Frontal cortex (tissue), 3 donors: ENCODE measurements at regions not wholly inside any gene's neighbourhood (a gene's known extent, or its start where the extent isn't known, plus 50 kb on each side); places are given as distances from the start of the nearest gene placed in this dataset.

Experiments used
- DNase-seq, 2 donors: peaks; one replicate each; pipeline ENCODE4 v3.0.0; 2012; ENCODE audit warnings: low spot score in 2 of 2
- FAIRE-seq: peaks from 2 replicates; lab custom pipeline; 2012; peaks lifted over from hg19 to GRCh38; lab: Jason Lieb, UNC
- donor health status: control.
- donor health status: control.
- donor health status: control.

GRCh38 chr12:90899456-90900182 lies 55.4 kb downstream of the CCER1 start:
- FAIRE-seq (no peak), DNase-seq (no peak)

DNA sequence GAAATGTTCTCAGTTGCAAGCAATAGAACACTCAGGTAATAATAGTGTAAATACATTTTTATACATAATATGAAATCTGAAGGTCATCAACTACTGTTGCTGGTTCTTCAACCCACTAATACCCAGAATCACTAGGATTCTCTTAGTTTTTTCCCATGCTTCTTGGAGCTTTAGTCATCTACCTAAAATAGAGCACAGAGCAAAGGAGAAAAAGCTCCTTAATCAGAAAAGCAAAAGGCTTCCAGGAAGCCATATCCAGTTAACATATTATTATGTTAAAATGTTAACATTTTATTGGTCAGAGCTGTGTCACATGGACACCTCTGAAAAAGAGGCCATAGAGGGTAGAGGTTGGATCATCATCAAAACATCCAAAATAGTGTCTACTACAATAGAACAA lies 57.0 kb downstream of the CCER1 start:
- FAIRE-seq (no peak), DNase-seq (no peak)

- DNase-seq (no peak), FAIRE-seq (no peak)
Observed at GRCh38 chr12:90897316-90897715, 57.7 kb downstream of the CCER1 start.

GRCh38 chr12:90896821-90897220 lies 58.2 kb downstream of the CCER1 start:
- no peak for FAIRE-seq
- DNase-seq = no peak

DNA sequence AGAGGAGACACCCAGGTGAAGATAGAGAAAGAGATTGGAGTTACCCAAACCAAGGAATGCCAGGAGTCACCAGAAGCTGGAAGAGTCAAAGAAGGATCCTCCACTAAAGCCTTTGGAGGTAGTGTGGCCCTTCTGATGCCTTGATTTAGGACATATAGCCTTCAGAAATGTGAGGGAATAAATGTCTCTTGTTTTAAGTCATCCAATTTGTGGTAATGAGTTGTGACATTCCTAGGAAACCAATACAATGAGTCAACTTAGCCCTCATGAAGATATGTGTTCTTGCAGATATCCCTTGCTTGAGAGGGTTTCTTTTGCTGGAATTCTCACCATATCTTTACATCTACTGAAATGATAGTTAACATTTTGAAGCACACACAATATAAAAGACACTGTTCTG lies 58.8 kb downstream of the CCER1 start:
- FAIRE-seq (no peak), DNase-seq (no peak)

DNA sequence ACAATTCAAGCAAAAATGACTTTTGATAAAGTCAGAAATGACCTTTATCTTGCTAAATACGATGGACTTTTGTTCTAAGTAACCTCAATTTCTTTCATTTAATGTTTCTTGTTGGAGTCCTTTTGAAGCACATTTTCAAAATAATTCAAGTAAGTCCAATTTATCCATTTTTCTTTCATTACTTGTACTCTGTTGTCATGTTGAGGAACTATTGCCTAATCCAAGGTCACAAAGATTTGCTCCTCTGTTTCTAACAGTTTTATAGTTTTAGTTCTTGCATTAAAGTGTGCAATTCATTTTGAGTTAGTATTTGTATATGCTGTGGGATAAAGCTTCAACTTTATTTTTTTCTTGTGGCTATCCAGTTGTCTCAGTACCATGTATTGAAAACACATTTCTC lies 66.7 kb downstream of the CCER1 start:
- DNase-seq (no peak), FAIRE-seq (no peak)

GRCh38 chr12:90883456-90883855 lies 71.5 kb downstream of the CCER1 start:
- DNase-seq (no peak), FAIRE-seq (no peak)

DNA sequence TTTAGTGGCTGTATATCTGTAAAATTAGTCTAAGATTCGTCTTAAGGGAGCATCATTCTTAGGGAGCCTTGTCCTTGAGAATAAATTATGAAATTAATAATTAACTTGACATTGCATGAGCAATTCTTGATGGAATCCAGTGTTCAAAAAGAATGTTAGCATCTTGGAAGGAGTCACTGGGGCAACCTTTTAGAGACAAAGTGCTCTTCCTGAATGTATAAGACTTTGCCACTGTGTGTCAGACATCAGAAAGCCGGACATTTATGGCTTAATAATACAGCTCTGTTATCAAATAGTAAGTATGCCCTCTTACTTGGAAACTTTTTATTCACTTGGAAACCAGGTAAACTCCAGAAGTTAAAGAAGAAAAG lies 83.3 kb downstream of the CCER1 start:
- FAIRE-seq = no peak

DNA sequence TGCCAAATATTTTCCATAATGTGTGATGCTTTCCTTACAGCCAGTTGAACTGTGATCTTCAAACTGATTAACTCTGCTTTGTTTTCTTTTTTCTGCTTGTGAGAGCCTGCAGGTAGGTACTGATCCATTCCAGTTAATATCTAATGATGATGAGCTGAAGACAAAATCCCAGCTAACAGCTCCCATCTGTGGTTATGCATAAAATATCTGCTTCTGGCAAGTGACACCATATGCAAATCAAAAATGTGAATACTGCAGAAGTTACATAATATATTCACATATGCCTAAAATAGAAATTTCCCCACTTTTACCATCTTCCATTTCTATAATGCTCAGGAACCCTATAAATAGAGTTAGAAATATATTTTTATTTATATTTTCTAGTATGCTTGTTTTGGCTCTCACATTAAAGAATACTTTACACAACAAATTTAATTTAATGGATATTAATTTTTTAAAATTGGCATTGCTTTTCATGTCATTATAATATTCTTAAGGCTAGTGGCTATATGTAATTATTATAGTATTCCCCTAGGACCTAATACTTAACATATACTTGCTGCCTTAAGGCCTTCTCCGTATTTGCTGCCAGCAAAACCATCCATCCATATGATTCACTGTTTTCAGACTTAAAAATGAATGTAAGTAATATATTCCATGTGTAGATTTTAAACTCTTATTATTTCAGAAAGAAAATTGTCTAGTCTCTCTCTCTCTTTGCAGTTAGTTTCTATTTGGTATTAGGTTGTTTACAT lies 83.8 kb downstream of the CCER1 start:
- no peak for FAIRE-seq

More for the DNA sequence above, 83.3 kb downstream of the CCER1 start:
- DNase-seq = no peak

DNA sequence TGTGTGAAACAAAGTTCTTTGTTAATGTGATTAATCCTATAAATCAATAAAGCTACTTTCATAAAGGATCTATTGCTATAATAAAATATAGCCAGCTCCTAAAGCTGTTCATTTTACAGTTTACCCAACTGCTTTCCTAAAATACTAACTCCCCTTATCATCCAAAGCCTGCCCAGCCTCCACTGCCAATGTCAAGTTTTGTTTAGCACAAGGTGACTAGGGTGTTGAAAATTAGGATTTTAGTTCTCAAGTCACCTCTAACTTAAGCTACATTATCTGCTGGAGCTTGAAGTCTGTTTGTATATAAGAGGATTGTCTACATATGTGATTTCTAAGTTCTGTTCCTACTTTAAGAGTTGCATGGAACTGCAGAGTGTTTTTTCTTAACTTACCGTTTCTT lies 86.3 kb downstream of the CCER1 start:
- FAIRE-seq = no peak
- no peak for DNase-seq

More for the DNA sequence above, 83.8 kb downstream of the CCER1 start:
- no peak for DNase-seq

GRCh38 chr12:90859591-90859990 lies 95.4 kb downstream of the CCER1 start:
- FAIRE-seq = no peak
- no peak for DNase-seq

- FAIRE-seq (no peak), DNase-seq (no peak)
Observed at GRCh38 chr12:90858252-90858651, 96.7 kb downstream of the CCER1 start.

- FAIRE-seq (no peak), DNase-seq (no peak)
Observed at GRCh38 chr12:90855534-90855933, 99.4 kb downstream of the CCER1 start.

- DNase-seq (peak in 1 of 2 donors; percentile 17), FAIRE-seq (peak; percentile 88)
Observed at GRCh38 chr12:90854136-90854689, 100.8 kb downstream of the CCER1 start.

DNA sequence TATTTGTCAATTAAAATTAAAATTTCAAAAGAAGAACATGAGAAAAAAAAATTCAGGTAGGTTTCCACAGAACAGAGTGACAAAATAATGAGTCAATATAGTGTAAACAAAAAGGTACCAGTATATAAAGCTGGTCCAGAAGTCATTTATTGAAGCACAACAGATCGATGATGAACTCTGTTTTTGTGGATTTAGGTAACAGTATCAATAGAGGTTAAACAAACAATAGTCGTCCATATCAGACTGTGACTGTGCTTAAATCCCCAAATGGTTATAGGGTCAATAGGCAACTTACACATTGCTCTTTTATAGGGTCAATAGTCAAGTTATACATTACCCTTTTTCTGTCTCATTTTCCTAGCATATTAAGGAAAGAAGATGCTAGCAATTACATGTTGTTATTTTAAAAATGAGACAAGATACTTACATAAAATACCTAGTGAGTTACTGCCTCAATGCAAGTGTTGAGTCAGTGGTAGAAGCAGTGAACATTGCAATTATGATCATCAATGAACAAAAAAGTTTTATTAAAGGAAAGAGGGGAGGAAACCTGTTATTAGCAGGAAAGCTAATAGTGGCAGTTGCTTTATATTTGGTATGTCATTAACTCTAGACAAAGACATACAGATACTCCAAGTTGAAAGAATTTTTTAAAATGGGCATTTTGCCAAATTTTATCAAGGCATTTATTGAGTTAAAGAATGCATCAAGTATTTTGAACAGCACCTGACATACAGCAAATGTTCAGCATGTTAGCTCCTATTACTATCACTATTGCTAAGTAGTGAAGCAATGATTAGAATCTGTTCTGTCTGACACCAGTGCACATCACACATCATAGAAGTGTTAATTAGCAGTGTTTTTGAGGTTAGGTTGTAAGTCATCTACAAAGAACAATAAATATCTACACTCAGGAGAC lies 102.9 kb downstream of the CCER1 start:
- no peak for DNase-seq
- FAIRE-seq = no peak

DNA sequence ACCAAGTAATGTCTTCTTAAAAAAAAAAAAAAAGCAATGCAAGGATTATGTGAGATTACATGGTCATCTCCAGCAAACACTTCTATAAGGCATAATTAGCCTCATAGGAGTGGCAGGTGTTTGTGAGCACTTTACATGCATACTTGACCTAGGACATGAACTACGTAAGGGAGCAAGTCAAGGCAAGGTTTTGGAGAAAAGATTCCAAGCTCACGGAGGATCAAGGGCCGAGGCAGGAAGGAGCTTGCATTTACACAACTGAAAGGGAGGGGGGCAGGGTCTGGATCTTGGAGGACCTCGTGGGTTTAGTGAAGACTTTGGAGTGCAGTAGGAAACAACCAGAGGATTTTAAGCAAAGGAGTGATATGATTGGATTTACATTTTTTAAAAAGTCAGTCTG lies 112.5 kb downstream of the CCER1 start:
- no peak for DNase-seq
- no peak for FAIRE-seq

GRCh38 chr12:90841336-90841735 lies 113.6 kb downstream of the CCER1 start:
- DNase-seq = no peak
- FAIRE-seq = no peak

DNA sequence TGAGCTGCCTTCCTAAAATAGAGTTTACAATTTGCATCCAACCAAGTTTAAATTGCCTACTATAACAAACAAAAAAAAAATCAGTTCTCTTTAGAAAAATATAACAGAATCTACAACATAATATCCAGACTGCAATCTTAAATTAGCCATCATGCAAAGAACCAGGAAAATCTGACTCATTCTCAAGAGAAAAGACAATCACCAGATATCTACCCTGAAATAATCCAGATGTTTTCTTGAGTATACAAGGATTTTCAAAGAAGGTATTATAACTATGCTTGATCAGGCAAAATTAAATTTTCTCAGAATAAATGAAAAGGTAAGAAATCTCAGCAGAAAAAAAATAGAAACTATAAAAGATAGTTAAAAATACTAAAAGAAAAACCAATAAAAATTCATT lies 115.6 kb downstream of the CCER1 start:
- DNase-seq (no peak), FAIRE-seq (no peak)

DNA sequence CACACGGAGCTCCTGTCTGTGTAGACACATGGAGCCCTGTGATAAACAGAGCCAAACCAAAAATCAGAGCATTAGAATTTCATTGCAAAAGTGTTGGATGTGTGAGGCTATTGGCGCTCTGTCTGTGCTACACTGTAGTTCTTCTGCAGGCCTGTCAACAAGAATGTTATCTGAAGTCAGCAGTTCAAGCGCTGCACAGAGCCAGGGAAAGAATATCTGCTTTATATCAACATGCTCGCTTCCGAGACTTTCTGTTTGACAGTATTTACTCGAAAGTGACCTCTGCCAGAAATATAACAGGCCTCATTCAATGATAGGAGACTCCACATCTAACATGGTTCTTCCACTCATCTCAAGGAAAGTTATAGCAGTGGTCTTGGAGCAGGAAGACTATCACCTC lies 118.3 kb downstream of the CCER1 start:
- FAIRE-seq (no peak), DNase-seq (no peak)

DNA sequence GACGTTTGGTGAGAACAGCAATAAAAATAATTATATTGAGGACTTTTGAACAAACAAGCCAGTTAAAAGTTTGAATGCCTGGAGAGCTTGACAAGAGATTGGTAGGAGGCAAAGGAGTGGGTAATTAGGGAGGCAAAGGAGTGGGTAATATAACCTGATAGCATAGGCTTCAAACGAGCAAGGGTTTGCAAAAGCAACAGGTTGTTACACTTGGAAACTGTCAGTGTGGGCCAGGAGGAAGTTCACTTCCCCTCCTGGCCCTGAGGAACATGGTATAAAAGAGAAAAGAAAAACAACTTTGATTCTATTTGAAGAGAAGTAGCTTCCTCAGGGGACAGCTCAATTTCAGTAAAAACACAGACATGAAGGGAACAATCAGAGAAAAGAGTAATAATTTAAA lies 121.7 kb downstream of the CCER1 start:
- FAIRE-seq (no peak), DNase-seq (no peak)
